ENCODE measurements at regions not wholly inside any gene's neighbourhood (a gene's known extent, or its start where the extent isn't known, plus 50 kb on each side); places are given as distances from the start of the nearest gene placed in this dataset.

- no peaks in the 10 kb centered on the region for H3K36me3 ChIP-seq (replicated peaks)
- no peak for DNase-seq
- no peak overlapping the region for H3K27ac ChIP-seq
- in situ Hi-C loops (cut with HindIII; ENCODE audit: low pct_ligation_motif_present, low sequenced_read_pairs): no loop called here
- no peaks in the 10 kb centered on the region for H3K27me3 ChIP-seq (replicated peaks)
- TF ChIP-seq CTCF (IDR thresholded peaks at IDR 0.05; ENCODE audit: low read depth, low read length, missing control alignments): no peak
- H3K4me3 ChIP-seq (ENCODE audit: low read depth, low read length): no peak overlapping the region
These were observed 149.2 kb upstream of the TOX3 start for GRCh38 chr16:52696126-52696525.

DNA sequence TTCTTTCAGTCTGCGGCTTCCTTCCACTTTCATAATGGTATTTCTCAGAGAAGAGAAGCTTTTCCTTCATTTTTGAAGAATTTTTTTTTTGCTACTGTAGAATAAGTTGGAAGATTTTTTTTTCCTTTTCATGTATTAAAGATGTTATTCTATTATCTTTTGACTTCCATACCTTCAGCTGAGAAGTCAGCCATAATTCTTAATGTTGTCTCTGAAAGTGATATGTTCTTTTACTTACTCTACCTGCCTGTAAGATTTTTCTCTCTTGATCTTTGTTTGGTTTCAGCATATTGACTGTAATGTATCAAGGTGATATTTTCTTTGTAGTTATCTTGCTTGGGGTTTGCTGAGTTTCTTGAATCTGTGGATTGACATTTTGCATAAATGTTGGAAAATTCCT, 143.5 kb upstream of the TOX3 start:
- no peak for DNase-seq
- no peaks in the 10 kb centered on the region for H3K27me3 ChIP-seq (replicated peaks)
- no peak overlapping the region for H3K27ac ChIP-seq
- TF ChIP-seq CTCF (IDR thresholded peaks at IDR 0.05; ENCODE audit: low read depth, low read length, missing control alignments): no peak
- in situ Hi-C loops (cut with HindIII; ENCODE audit: low pct_ligation_motif_present, low sequenced_read_pairs): no loop called here
- no peaks in the 10 kb centered on the region for H3K36me3 ChIP-seq (replicated peaks)
- no peak overlapping the region for H3K4me3 ChIP-seq (ENCODE audit: low read depth, low read length)

DNA sequence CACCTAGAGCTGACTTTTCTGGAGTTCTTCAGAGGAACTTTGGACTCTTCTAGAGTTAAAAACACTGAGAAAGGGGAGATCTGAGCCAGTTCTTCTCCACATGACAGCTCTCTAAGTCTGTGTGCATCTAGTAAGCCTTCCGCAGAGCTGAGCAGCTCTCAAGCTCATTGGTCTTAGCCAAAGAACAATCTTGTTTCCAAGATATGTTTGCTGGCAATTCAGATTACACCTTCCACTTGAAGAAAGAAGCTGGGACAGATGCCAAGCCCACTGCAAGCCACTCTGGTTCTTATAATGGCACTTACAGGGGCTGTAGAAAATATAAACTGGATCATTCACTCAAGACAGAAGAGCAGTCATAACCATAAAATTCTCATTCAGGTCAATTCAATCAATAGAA, 134.1 kb upstream of the TOX3 start:
- DNase-seq: no peak
- in situ Hi-C loops (cut with HindIII; ENCODE audit: low pct_ligation_motif_present, low sequenced_read_pairs): no loop called here
- TF ChIP-seq CTCF (IDR thresholded peaks at IDR 0.05; ENCODE audit: low read depth, low read length, missing control alignments): no peak

DNA sequence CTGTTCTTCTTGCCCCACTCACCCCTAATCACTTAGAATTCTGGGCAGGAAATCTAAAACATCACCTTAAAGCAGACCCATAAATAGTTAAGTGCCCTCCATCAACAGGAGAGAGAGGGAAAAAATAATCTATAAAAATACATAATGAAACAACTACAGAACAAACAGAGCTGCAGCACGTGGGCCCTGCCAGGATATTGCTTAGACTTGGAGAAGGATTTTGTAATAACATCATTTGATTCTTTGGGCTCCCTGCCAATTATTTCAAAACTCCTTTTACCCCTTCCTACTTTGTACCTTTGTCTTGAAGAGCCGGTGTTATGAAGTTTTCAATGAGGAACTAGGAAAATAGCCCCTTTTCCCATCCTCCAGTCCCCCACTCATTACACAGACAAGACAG, 130.6 kb upstream of the TOX3 start:
- DNase-seq: no peak
- H3K36me3 ChIP-seq (replicated peaks): no peaks in the 10 kb centered on the region
- no peak overlapping the region for H3K4me3 ChIP-seq (ENCODE audit: low read depth, low read length)
- in situ Hi-C loops (cut with HindIII; ENCODE audit: low pct_ligation_motif_present, low sequenced_read_pairs): no loop called here
- no peaks in the 10 kb centered on the region for H3K27me3 ChIP-seq (replicated peaks)
- TF ChIP-seq CTCF (IDR thresholded peaks at IDR 0.05; ENCODE audit: low read depth, low read length, missing control alignments): no peak
- no peak overlapping the region for H3K27ac ChIP-seq

More for the DNA sequence above, 134.1 kb upstream of the TOX3 start:
- Histone ChIP-seq H3K27ac (no peak overlapping the region), H3K36me3 (replicated peaks) (no peaks in the 10 kb centered on the region), H3K4me3 (ENCODE audit: low read depth, low read length) (no peak overlapping the region), H3K27me3 (replicated peaks) (no peaks in the 10 kb centered on the region)

DNA sequence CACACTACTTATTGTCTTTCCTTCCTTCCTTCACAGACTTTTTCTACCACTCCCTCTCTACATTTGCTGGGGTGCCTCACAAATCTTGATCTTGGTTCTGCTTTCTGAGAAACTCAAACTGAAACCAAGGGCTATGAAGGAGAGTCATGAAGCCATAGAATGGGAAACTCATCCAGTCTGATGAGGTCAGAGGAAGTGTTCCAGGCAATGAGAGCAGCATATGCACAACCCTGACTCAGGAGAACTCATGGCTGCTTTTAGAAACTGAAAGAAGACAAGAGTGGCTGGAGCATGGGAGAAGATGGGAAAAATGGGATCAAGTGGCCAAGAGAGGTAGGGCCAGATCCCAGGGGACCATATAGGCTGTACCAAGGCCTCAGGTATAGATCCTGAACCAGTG, 130.0 kb upstream of the TOX3 start:
- no peak for DNase-seq
- no peak for TF ChIP-seq CTCF (IDR thresholded peaks at IDR 0.05; ENCODE audit: low read depth, low read length, missing control alignments)
- Histone ChIP-seq H3K27ac (no peak overlapping the region), H3K27me3 (replicated peaks) (no peaks in the 10 kb centered on the region), H3K4me3 (ENCODE audit: low read depth, low read length) (no peak overlapping the region), H3K36me3 (replicated peaks) (no peaks in the 10 kb centered on the region)
- in situ Hi-C loops (cut with HindIII; ENCODE audit: low pct_ligation_motif_present, low sequenced_read_pairs): no loop called here

DNA sequence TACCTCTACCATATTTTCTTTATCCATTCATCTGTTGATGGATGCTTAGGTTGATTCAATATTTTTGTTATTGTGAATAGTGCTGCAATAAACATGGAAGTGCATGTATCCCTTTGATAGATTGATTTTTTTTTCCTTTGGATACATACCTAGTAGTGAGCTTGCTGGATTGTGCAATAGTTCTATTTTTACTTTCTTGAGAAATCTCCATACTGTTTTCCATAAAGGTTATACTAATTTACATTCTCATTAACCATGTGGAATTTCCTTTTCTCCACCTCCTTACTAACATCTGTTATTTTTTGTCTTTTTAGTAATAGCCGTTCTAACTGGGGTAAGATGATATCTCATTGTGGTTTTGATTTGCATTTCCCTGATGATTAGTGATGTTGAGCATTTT, 124.6 kb upstream of the TOX3 start:
- Histone ChIP-seq H3K4me3 (ENCODE audit: low read depth, low read length) (no peak overlapping the region), H3K36me3 (replicated peaks) (no peaks in the 10 kb centered on the region), H3K27ac (no peak overlapping the region), H3K27me3 (replicated peaks) (no peaks in the 10 kb centered on the region)
- DNase-seq: no peak
- in situ Hi-C loops (cut with HindIII; ENCODE audit: low pct_ligation_motif_present, low sequenced_read_pairs): no loop called here
- TF ChIP-seq CTCF (IDR thresholded peaks at IDR 0.05; ENCODE audit: low read depth, low read length, missing control alignments): no peak

All from brain microvascular endothelial cell (primary cell).